ENCODE measurements at regions not wholly inside any gene's neighbourhood (a gene's known extent, or its start where the extent isn't known, plus 50 kb on each side); places are given as distances from the start of the nearest gene placed in this dataset.

GRCh38 chr11:12315024-12315423 is 62.3 kb upstream of the PARVA start:
- DNase-seq, result no peak

- no peak for DNase-seq
These were observed 60.9 kb upstream of the PARVA start for GRCh38 chr11:12316432-12316831.

- peak; percentile 83 for DNase-seq
These were observed 58.5 kb upstream of the PARVA start for GRCh38 chr11:12318791-12319438.

GRCh38 chr11:12319461-12319951 is 57.9 kb upstream of the PARVA start:
- DNase-seq, result peak; percentile 91

GRCh38 chr11:12319988-12320387 is 57.4 kb upstream of the PARVA start:
- DNase-seq, result no peak

- DNase-seq, result no peak
These were observed 56.0 kb upstream of the PARVA start for GRCh38 chr11:12321217-12321937.

- no peak for DNase-seq
These were observed 52.8 kb upstream of the PARVA start for GRCh38 chr11:12324585-12324984.
